Caco-2 (cell line): ENCODE measurements at regions not wholly inside any gene's neighbourhood (a gene's known extent, or its start where the extent isn't known, plus 50 kb on each side); places are given as distances from the start of the nearest gene placed in this dataset.

ENCODE experiments used
- BruUV-seq: library from RNA; stranded (reverse); fragments of 400-500 nt; replicated peaks from 2 replicates; lab custom pipeline; 2021; lab: Mats Ljungman, UMichigan
- CTCF ChIA-PET: fragments of 300-600 bp; sonication (Branson Sonifier 250); formaldehyde crosslinking; loops from one replicate; lab custom pipeline; 2022; ENCODE audit warnings: antibody characterized with exemption; lab: Charles Lee
- POLR2A ChIA-PET: fragments of 300-600 bp; sonication (Branson Sonifier 250); formaldehyde crosslinking; loops from one replicate; lab custom pipeline; 2022; ENCODE audit warnings: antibody characterized with exemption; lab: Charles Lee
- DNase-seq, 2 experiments: peaks; one replicate each; pipeline versions ENCODE4 v3.0.0 to v3.0.0-alpha.2; 2020 to 2022
- H3K27me3 ChIP-seq: replicated peaks from 2 replicates; pipeline ENCODE4 v1.6.0; 2011; ENCODE audit warnings: low read length; ENCODE audit not compliant: control insufficient read depth, insufficient read depth
- H3K36me3 ChIP-seq: 2 replicates; pipeline ENCODE4 v1.5.1; 2011; ENCODE audit warnings: low read length; ENCODE audit not compliant: control insufficient read depth, insufficient read depth
- H3K4me1 ChIP-seq: fragments of 250-450 bp; sonication (Bioruptor Pico); 2 replicates; pipeline ENCODE4 v1.5.1; 2020; ENCODE audit warnings: mild to moderate bottlenecking
- H3K4me3 ChIP-seq: 2 replicates; pipeline ENCODE4 v1.5.1; 2011; ENCODE audit warnings: low read depth, mild to moderate bottlenecking, control low read depth, low read length
- H3K9me3 ChIP-seq: fragments of 250-450 bp; sonication (Bioruptor Pico); 2 replicates; pipeline ENCODE4 v1.5.1; 2020; ENCODE audit warnings: mild to moderate bottlenecking, moderate library complexity
- H3K27ac Mint-ChIP-seq: one replicate; pipeline ENCODE4 v1.8.0; 2022; ENCODE audit warnings: mixed read lengths; ENCODE audit not compliant: unreplicated experiment
- H3K27me3 Mint-ChIP-seq: one replicate; pipeline ENCODE4 v1.8.0; 2022; ENCODE audit warnings: mixed read lengths; ENCODE audit not compliant: insufficient read depth, unreplicated experiment
- H3K36me3 Mint-ChIP-seq: one replicate; pipeline ENCODE4 v1.8.0; 2022; ENCODE audit warnings: mild to moderate bottlenecking, mixed read lengths; ENCODE audit not compliant: insufficient read depth, unreplicated experiment
- H3K4me1 Mint-ChIP-seq: one replicate; pipeline ENCODE4 v1.8.0; 2022; ENCODE audit warnings: low read depth, mixed read lengths; ENCODE audit not compliant: unreplicated experiment
- H3K4me3 Mint-ChIP-seq: one replicate; pipeline ENCODE4 v1.8.0; 2022; ENCODE audit warnings: mild to moderate bottlenecking, moderate library complexity, mixed read lengths; ENCODE audit not compliant: unreplicated experiment
- H3K9me3 Mint-ChIP-seq: one replicate; pipeline ENCODE4 v1.8.0; 2022; ENCODE audit warnings: mixed read lengths; ENCODE audit not compliant: unreplicated experiment
- CTCF ChIP-seq, 2 experiments: fragments of 200-600 bp in 1 of 2; IDR thresholded peaks; 1 replicate in 1 of 2; 2 replicates in 1 of 2; pipeline versions ENCODE4 v1.5.1 to v1.8.0; 2011 to 2022; ENCODE audit warnings: antibody characterized with exemption in 1 of 2, control low read depth in 1 of 2, inconsistent platforms in 1 of 2, low read depth in 1 of 2, low read length in 1 of 2, mild to moderate bottlenecking in 1 of 2, moderate library complexity in 1 of 2; ENCODE audit not compliant: insufficient read depth in 1 of 2, severe bottlenecking in 1 of 2, unreplicated experiment in 1 of 2
- intact Hi-C: fragments of 100-400 bp; cut with micrococcal nuclease; formaldehyde crosslinking; loops from one replicate; pipeline ENCODE4 v1.10.0; 2022; ENCODE audit not compliant: unreplicated experiment

- no peak for TF ChIP-seq CTCF (IDR thresholded peaks at IDR 0.05; ENCODE audit: insufficient read depth in 1 of 2, low read depth in 1 of 2, low read length in 1 of 2, severe bottlenecking in 1 of 2, unreplicated experiment in 1 of 2)
- no peak overlapping the region for H3K27ac Mint-ChIP-seq
- CTCF ChIA-PET, result no interaction called here
- no peaks in the 10 kb centered on the region for H3K36me3 ChIP-seq
- POLR2A ChIA-PET, result no interaction called here
- intact Hi-C loops, result no loop called here
- no peak for DNase-seq
- H3K9me3 Mint-ChIP-seq, result no peaks in the 10 kb centered on the region
- peaks cover 8% of the 10 kb centered on the region for H3K27me3 Mint-ChIP-seq
- BruUV-seq, result no TSS peak
- no peaks in the 10 kb centered on the region for H3K4me1 ChIP-seq
- no peaks in the 10 kb centered on the region for H3K27me3 ChIP-seq
- no peaks in the 10 kb centered on the region for H3K9me3 ChIP-seq
- H3K4me3 Mint-ChIP-seq, result no peak overlapping the region
- H3K4me3 ChIP-seq, result no peak overlapping the region
- peaks cover 7% of the 10 kb centered on the region for H3K4me1 Mint-ChIP-seq
- no peaks in the 10 kb centered on the region for H3K36me3 Mint-ChIP-seq
Observed at GRCh38 chr3:168616915-168617314, 521.2 kb upstream of the GOLIM4 start.

GRCh38 chr3:168615493-168616020 is 519.8 kb upstream of the GOLIM4 start:
- peaks cover 9% of the 10 kb centered on the region for H3K27me3 Mint-ChIP-seq
- no peaks in the 10 kb centered on the region for H3K36me3 ChIP-seq
- H3K9me3 Mint-ChIP-seq, result no peaks in the 10 kb centered on the region
- intact Hi-C loops, result no loop called here
- H3K4me3 ChIP-seq, result no peak overlapping the region
- POLR2A ChIA-PET, result no interaction called here
- H3K27ac Mint-ChIP-seq, result no peak overlapping the region
- H3K4me1 Mint-ChIP-seq, result peaks cover 7% of the 10 kb centered on the region
- CTCF ChIA-PET, result no interaction called here
- BruUV-seq, result no TSS peak
- no peak for DNase-seq
- H3K4me1 ChIP-seq, result no peaks in the 10 kb centered on the region
- H3K36me3 Mint-ChIP-seq, result no peaks in the 10 kb centered on the region
- H3K9me3 ChIP-seq, result no peaks in the 10 kb centered on the region
- no peak overlapping the region for H3K4me3 Mint-ChIP-seq
- no peaks in the 10 kb centered on the region for H3K27me3 ChIP-seq
- no peak for TF ChIP-seq CTCF (IDR thresholded peaks at IDR 0.05; ENCODE audit: insufficient read depth in 1 of 2, low read depth in 1 of 2, low read length in 1 of 2, severe bottlenecking in 1 of 2, unreplicated experiment in 1 of 2)

GRCh38 chr3:168613151-168613550 is 517.4 kb upstream of the GOLIM4 start:
- H3K4me1 ChIP-seq, result no peaks in the 10 kb centered on the region
- H3K36me3 ChIP-seq, result no peaks in the 10 kb centered on the region
- peaks cover 7% of the 10 kb centered on the region for H3K4me1 Mint-ChIP-seq
- H3K9me3 Mint-ChIP-seq, result no peaks in the 10 kb centered on the region
- H3K27me3 ChIP-seq, result no peaks in the 10 kb centered on the region
- intact Hi-C loops, result no loop called here
- H3K27ac Mint-ChIP-seq, result no peak overlapping the region
- POLR2A ChIA-PET, result no interaction called here
- BruUV-seq, result no TSS peak
- CTCF ChIA-PET, result no interaction called here
- no peaks in the 10 kb centered on the region for H3K36me3 Mint-ChIP-seq
- peaks cover 9% of the 10 kb centered on the region for H3K27me3 Mint-ChIP-seq
- no peak overlapping the region for H3K4me3 ChIP-seq
- TF ChIP-seq CTCF (IDR thresholded peaks at IDR 0.05; ENCODE audit: insufficient read depth in 1 of 2, low read depth in 1 of 2, low read length in 1 of 2, severe bottlenecking in 1 of 2, unreplicated experiment in 1 of 2), result no peak
- no peak overlapping the region for H3K4me3 Mint-ChIP-seq
- no peaks in the 10 kb centered on the region for H3K9me3 ChIP-seq
- DNase-seq, result no peak
